GM12878 (cell line): ENCODE measurements at regions not wholly inside any gene's neighbourhood (a gene's known extent, or its start where the extent isn't known, plus 50 kb on each side); places are given as distances from the start of the nearest gene placed in this dataset.

Experiments used
- ATAC-seq: fragments of 200-7000 bp; cut with Tn5 transposase; 3 replicates; pipeline ENCODE4 v1.9.1; 2020; ENCODE audit warnings: mild to moderate bottlenecking, moderate library complexity
- BruUV-seq: library from RNA; stranded (reverse); fragments of 400-500 nt; replicated peaks from 2 replicates; lab custom pipeline; 2021; lab: Mats Ljungman, UMichigan
- CTCF ChIA-PET: fragments of 300-600 bp; sonication (Branson Sonifier 250); formaldehyde crosslinking; extraction: SDS; loops from one replicate; lab custom pipeline; 2021; ENCODE audit warnings: inconsistent platforms; lab: Yijun Ruan, JAX
- POLR2A ChIA-PET: fragments of 350-600 bp; formaldehyde crosslinking; extraction: SDS; loops from one replicate; lab custom pipeline; 2021; ENCODE audit warnings: inconsistent platforms; lab: Charles Lee
- RAD21 ChIA-PET: fragments of 300-600 bp; sonication (Branson Sonifier 250); formaldehyde crosslinking; loops from one replicate; lab custom pipeline; 2023; ENCODE audit warnings: antibody characterized with exemption; ENCODE audit not compliant: unreplicated experiment; lab: Charles Lee
- SMC1A ChIA-PET: fragments of 300-600 bp; sonication (Branson Sonifier 250); formaldehyde crosslinking; loops from one replicate; lab custom pipeline; 2023; ENCODE audit not compliant: unreplicated experiment, uncharacterized antibody; lab: Charles Lee
- DNase-seq: peaks from one replicate; pipeline ENCODE4 v3.0.0-alpha.2; 2011; ENCODE audit warnings: low read depth, low spot score
- FAIRE-seq: peaks from 3 replicates; lab custom pipeline; 2011; peaks lifted over from hg19 to GRCh38; lab: Jason Lieb, UNC
- H2AFZ ChIP-seq: 2 replicates; pipeline ENCODE4 v1.6.0; 2011; ENCODE audit warnings: low read depth, low read length, control low read depth; ENCODE audit not compliant: control insufficient read depth
- H3K27ac ChIP-seq: 2 replicates; pipeline ENCODE4 v1.5.1; 2011; ENCODE audit warnings: control low read depth; ENCODE audit not compliant: control insufficient read depth, insufficient read depth
- H3K27me3 ChIP-seq, 2 experiments: replicated peaks in 1 of 2; 2 replicates each; pipeline versions ENCODE4 v1.6.0 to v1.6.1; 2011; ENCODE audit warnings: low read length in 1 of 2; ENCODE audit not compliant: control insufficient read depth in 2 of 2, insufficient read depth in 2 of 2
- H3K36me3 ChIP-seq, 2 experiments: 2 replicates each; pipeline ENCODE4 v1.5.1; 2011; ENCODE audit warnings: low read length in 1 of 2; ENCODE audit not compliant: control insufficient read depth in 2 of 2, insufficient read depth in 2 of 2
- H3K4me1 ChIP-seq: 2 replicates; pipeline ENCODE4 v1.6.1; 2011; ENCODE audit warnings: mild to moderate bottlenecking, low read length, moderate library complexity, mixed read lengths; ENCODE audit not compliant: control insufficient read depth, insufficient read depth
- H3K4me2 ChIP-seq: 2 replicates; pipeline ENCODE4 v1.6.0; 2011; ENCODE audit warnings: control low read depth; ENCODE audit not compliant: control insufficient read depth, insufficient read depth
- H3K4me3 ChIP-seq: fragments of 200-600 bp; sonication (generic); 2 replicates; pipeline ENCODE4 v1.5.1; 2016
- H3K79me2 ChIP-seq: 2 replicates; pipeline ENCODE4 v1.6.0; 2011; ENCODE audit warnings: low read length; ENCODE audit not compliant: control insufficient read depth, insufficient read depth
- H3K9ac ChIP-seq: 2 replicates; pipeline ENCODE4 v1.8.0; 2011; ENCODE audit warnings: low read length, control low read depth, mixed read lengths; ENCODE audit not compliant: control insufficient read depth, insufficient read depth
- H3K9me3 ChIP-seq: replicated peaks from 3 replicates; pipeline ENCODE4 v1.5.1; 2011; ENCODE audit warnings: mild to moderate bottlenecking, low read length; ENCODE audit not compliant: control insufficient read depth, insufficient read depth
- H4K20me1 ChIP-seq: 2 replicates; pipeline ENCODE4 v1.6.0; 2011; ENCODE audit not compliant: control insufficient read depth, insufficient read depth
- EGR1 ChIP-seq, 2 experiments: IDR thresholded peaks; 1 replicate in 1 of 2; 2 replicates in 1 of 2; pipeline ENCODE4 v1.6.1; 2011 to 2012; ENCODE audit warnings: low read depth in 2 of 2, low read length in 2 of 2, borderline replicate concordance in 1 of 2, mild to moderate bottlenecking in 1 of 2, moderate library complexity in 1 of 2
- POU2F2 ChIP-seq: IDR thresholded peaks from 3 replicates; pipeline ENCODE4 v1.6.1; 2011; ENCODE audit warnings: low read depth, mild to moderate bottlenecking, low read length, borderline replicate concordance
- RELA ChIP-seq: fragments of 450-650 bp; IDR thresholded peaks from 2 replicates; pipeline ENCODE4 v1.8.0; 2014; ENCODE audit warnings: borderline replicate concordance; ENCODE audit not compliant: partially characterized antibody
- SMAD5 ChIP-seq: IDR thresholded peaks from 2 replicates; pipeline ENCODE4 v1.6.1; 2016; ENCODE audit warnings: antibody characterized with exemption, low read depth
- WGBS: methylation state at CpG from one replicate; pipeline ENCODE4 v1.1.6; 2016; ENCODE audit warnings: low lambda C conversion rate; ENCODE audit not compliant: insufficient replicate concordance, insufficient coverage; ENCODE audit errors: missing lambda C conversion rate; 5-methylcytosine and 5-hydroxymethylcytosine counted together
- in situ Hi-C: fragments of 300-500 bp; cut with MboI; formaldehyde crosslinking; loops from 9 replicates; pipeline ENCODE4 v1.14.3; 2018; ENCODE audit warnings: mixed read lengths
- intact Hi-C: fragments of 100-400 bp; cut with micrococcal nuclease; formaldehyde crosslinking; loops from one replicate; pipeline ENCODE4 v1.14.2; 2022; ENCODE audit not compliant: unreplicated experiment
- TF ChIP-seq, protein P1 (sequence below): fragments of 450-650 bp; formaldehyde crosslinking; IDR thresholded peaks from 2 replicates; pipeline ENCODE4 v1.5.0; 2022; ENCODE audit warnings: mild to moderate bottlenecking, missing genetic modification characterization
- TF ChIP-seq, protein P2 (sequence below): IDR thresholded peaks from 2 replicates; pipeline ENCODE4 v1.6.1; 2011; ENCODE audit warnings: mild to moderate bottlenecking, low read depth, low read length, moderate library complexity; ENCODE audit not compliant: insufficient replicate concordance
- TF ChIP-seq, protein P3 (sequence below): IDR thresholded peaks from 2 replicates; pipeline ENCODE4 v1.6.1; 2011; ENCODE audit warnings: borderline replicate concordance, low read depth, mild to moderate bottlenecking, moderate library complexity, mixed read lengths, low read length; ENCODE audit not compliant: insufficient read depth; ENCODE audit errors: extremely low read length

DNA sequence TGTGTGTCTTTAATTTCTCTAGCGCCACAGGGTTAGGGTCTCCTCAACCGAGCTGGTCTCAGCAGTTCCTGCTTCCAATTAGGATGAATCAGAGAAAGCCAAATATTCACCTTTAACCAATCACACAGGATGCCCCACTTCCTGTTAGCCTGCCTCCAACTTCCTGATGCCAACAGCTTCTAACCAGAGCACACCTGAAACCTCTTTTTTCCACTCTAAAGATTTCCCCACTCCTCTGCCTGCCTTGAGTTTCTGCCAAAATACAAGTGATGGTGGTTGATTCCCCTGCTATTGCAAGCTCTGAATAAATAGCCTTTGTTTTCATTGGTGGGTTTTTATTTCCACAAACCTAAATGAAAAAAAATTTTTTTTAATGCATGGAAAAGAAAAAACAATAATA is 144.7 kb upstream of the UST start:
- Histone ChIP-seq H3K27ac (no peak overlapping the region), H3K9ac (no peak overlapping the region), H3K4me3 (no peak overlapping the region), H3K79me2 (no peaks in the 10 kb centered on the region), H3K36me3 (no peaks in the 10 kb centered on the region), H3K4me1 (no peaks in the 10 kb centered on the region), H3K4me2 (no peak overlapping the region), H3K9me3 (no peaks in the 10 kb centered on the region; the same call in 2 of the 3 replicates), H2AFZ (no peak overlapping the region), H3K27me3 (no peaks in the 10 kb centered on the region; a peak in 1 of 4 replicates), H4K20me1 (no peaks in the 10 kb centered on the region)
- WGBS = 94% methylated on average over 2 of the region's 2 CpGs
- ChIA-PET RAD21 (no interaction called here), CTCF (no interaction called here), POLR2A (no interaction called here), SMC1A (no interaction called here)
- ATAC-seq = no peak
- in situ Hi-C loops = no loop called here
- BruUV-seq = no TSS peak
- no peak for FAIRE-seq
- DNase-seq = no peak
- intact Hi-C loops = no loop called here
- TF ChIP-seq EGR1 (IDR thresholded peaks at IDR 0.05; ENCODE audit: borderline replicate concordance in 1 of 2, low read depth in 2 of 2, low read length in 2 of 2) = no peak
- TF ChIP-seq, protein P1, sequence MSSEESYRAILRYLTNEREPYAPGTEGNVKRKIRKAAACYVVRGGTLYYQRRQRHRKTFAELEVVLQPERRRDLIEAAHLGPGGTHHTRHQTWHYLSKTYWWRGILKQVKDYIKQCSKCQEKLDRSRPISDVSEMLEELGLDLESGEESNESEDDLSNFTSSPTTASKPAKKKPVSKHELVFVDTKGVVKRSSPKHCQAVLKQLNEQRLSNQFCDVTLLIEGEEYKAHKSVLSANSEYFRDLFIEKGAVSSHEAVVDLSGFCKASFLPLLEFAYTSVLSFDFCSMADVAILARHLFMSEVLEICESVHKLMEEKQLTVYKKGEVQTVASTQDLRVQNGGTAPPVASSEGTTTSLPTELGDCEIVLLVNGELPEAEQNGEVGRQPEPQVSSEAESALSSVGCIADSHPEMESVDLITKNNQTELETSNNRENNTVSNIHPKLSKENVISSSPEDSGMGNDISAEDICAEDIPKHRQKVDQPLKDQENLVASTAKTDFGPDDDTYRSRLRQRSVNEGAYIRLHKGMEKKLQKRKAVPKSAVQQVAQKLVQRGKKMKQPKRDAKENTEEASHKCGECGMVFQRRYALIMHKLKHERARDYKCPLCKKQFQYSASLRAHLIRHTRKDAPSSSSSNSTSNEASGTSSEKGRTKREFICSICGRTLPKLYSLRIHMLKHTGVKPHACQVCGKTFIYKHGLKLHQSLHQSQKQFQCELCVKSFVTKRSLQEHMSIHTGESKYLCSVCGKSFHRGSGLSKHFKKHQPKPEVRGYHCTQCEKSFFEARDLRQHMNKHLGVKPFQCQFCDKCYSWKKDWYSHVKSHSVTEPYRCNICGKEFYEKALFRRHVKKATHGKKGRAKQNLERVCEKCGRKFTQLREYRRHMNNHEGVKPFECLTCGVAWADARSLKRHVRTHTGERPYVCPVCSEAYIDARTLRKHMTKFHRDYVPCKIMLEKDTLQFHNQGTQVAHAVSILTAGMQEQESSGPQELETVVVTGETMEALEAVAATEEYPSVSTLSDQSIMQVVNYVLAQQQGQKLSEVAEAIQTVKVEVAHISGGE = no peak
- TF ChIP-seq, protein P2, sequence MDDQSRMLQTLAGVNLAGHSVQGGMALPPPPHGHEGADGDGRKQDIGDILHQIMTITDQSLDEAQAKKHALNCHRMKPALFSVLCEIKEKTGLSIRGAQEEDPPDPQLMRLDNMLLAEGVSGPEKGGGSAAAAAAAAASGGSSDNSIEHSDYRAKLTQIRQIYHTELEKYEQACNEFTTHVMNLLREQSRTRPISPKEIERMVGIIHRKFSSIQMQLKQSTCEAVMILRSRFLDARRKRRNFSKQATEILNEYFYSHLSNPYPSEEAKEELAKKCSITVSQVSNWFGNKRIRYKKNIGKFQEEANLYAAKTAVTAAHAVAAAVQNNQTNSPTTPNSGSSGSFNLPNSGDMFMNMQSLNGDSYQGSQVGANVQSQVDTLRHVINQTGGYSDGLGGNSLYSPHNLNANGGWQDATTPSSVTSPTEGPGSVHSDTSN = no peak
- no peak for TF ChIP-seq RELA
- TF ChIP-seq, protein P3, sequence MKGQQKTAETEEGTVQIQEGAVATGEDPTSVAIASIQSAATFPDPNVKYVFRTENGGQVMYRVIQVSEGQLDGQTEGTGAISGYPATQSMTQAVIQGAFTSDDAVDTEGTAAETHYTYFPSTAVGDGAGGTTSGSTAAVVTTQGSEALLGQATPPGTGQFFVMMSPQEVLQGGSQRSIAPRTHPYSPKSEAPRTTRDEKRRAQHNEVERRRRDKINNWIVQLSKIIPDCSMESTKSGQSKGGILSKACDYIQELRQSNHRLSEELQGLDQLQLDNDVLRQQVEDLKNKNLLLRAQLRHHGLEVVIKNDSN = no peak
- no peak for TF ChIP-seq SMAD5
- TF ChIP-seq POU2F2 = no peak
